ENCODE measurements at regions not wholly inside any gene's neighbourhood (a gene's known extent, or its start where the extent isn't known, plus 50 kb on each side); places are given as distances from the start of the nearest gene placed in this dataset.
A peak's percentile ranks its signal among the peaks of the same experiment; 100 is the strongest.

- Histone ChIP-seq H3K27me3 (no peaks in the 10 kb centered on the region), H3K9me3 (replicated peaks in 1 of 3) (no peaks in the 10 kb centered on the region), H3K27ac (no peak overlapping the region), H3K36me3 (replicated peaks in 1 of 2) (no peaks in the 10 kb centered on the region), H3K4me3 (no peak overlapping the region), H3K4me1 (replicated peaks in 1 of 2) (no peaks in the 10 kb centered on the region)
- TF ChIP-seq POLR2A (IDR thresholded peaks at IDR 0.05) (no peak), CTCF (IDR thresholded peaks at IDR 0.05) (no peak)
- DNase-seq, result no peak
- intact Hi-C loops (cut with DNase I), result no loop called here
Observed at GRCh38 chr10:61335359-61335758, 117.8 kb downstream of the TMEM26 start.

- Histone ChIP-seq H3K27me3 (no peaks in the 10 kb centered on the region), H3K27ac (no peak overlapping the region), H3K36me3 (replicated peaks in 1 of 2) (no peaks in the 10 kb centered on the region), H3K4me3 (no peak overlapping the region), H3K4me1 (replicated peaks in 1 of 2) (no peaks in the 10 kb centered on the region), H3K9me3 (replicated peaks in 1 of 3) (no peaks in the 10 kb centered on the region)
- TF ChIP-seq POLR2A (IDR thresholded peaks at IDR 0.05) (no peak), CTCF (IDR thresholded peaks at IDR 0.05) (no peak)
- WGBS, 4 donors, result 54 to 59% (median 57%) methylated on average over 4 of the region's 4 CpGs
- intact Hi-C loops (cut with DNase I), result no loop called here
- DNase-seq, result peak in 1 of 7 donors; percentile 9
Observed at GRCh38 chr10:61332581-61332980, 120.6 kb downstream of the TMEM26 start.

DNA sequence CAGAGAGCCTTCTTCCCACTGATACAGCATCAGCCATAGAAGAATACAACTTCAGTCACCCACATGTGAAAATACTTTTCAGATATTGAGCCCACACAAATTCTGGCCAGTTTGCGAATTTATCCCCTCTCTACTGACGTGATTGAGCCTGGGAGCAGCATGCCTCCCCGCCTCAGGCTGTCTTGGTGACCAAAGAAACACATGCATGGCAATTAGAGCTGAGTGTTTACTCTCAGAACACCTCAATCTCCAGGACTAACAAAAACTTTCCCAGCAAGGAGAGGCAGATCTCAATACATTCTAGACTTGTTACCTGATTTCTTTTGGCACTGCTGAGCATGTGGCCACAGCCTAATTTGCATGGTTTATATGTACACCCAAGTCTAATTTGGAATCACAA lies 122.5 kb downstream of the TMEM26 start:
- TF ChIP-seq POLR2A (IDR thresholded peaks at IDR 0.05), result no peak
- no peak for TF ChIP-seq CTCF (IDR thresholded peaks at IDR 0.05)
- Histone ChIP-seq H3K27ac (no peak overlapping the region), H3K9me3 (replicated peaks in 1 of 3) (no peaks in the 10 kb centered on the region), H3K36me3 (replicated peaks in 1 of 2) (no peaks in the 10 kb centered on the region), H3K4me3 (no peak overlapping the region), H3K4me1 (replicated peaks in 1 of 2) (no peaks in the 10 kb centered on the region), H3K27me3 (no peaks in the 10 kb centered on the region)
- intact Hi-C loops (cut with DNase I), result no loop called here
- 76 to 97% (median 86%) methylated on average over 3 of the region's 3 CpGs for WGBS, 4 donors
- DNase-seq, result no peak

GRCh38 chr10:61329854-61330253 lies 123.3 kb downstream of the TMEM26 start:
- Histone ChIP-seq H3K27me3 (no peaks in the 10 kb centered on the region), H3K4me1 (replicated peaks in 1 of 2) (no peaks in the 10 kb centered on the region), H3K9me3 (replicated peaks in 1 of 3) (no peaks in the 10 kb centered on the region), H3K27ac (no peak overlapping the region), H3K36me3 (replicated peaks in 1 of 2) (no peaks in the 10 kb centered on the region), H3K4me3 (no peak overlapping the region)
- WGBS, 4 donors, result 85 to 89% (median 87%) methylated on average over 2 of the region's 2 CpGs
- intact Hi-C loops (cut with DNase I), result no loop called here
- no peak for DNase-seq
- no peak for TF ChIP-seq POLR2A (IDR thresholded peaks at IDR 0.05)
- no peak for TF ChIP-seq CTCF (IDR thresholded peaks at IDR 0.05)
